ENCODE measurements at regions not wholly inside any gene's neighbourhood (a gene's known extent, or its start where the extent isn't known, plus 50 kb on each side); places are given as distances from the start of the nearest gene placed in this dataset.

DNA sequence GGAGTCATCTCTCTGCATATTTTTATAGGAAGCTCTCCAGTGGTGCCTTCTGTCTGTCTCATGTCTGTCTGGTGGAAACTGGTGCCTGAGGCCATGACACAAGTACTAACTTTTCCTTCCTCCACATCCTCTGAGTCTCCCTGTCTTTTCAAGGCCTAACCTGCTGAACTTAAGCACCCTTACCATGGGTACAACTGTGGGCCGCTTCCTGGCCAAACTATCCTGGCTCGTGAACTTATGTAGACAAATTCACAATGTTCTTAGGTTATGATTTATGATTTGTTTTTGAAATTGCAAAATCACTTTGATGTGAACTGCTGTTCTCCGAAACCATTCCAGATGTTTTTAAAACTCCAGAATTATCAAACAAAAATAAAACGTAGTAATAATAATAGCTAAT, 804.5 kb upstream of the POU3F3 start:
- no peak for TF ChIP-seq POLR2AphosphoS5 (IDR thresholded peaks at IDR 0.05; ENCODE audit: insufficient read depth in 1 of 2, low read depth in 1 of 2)
- TF ChIP-seq, protein P1, sequence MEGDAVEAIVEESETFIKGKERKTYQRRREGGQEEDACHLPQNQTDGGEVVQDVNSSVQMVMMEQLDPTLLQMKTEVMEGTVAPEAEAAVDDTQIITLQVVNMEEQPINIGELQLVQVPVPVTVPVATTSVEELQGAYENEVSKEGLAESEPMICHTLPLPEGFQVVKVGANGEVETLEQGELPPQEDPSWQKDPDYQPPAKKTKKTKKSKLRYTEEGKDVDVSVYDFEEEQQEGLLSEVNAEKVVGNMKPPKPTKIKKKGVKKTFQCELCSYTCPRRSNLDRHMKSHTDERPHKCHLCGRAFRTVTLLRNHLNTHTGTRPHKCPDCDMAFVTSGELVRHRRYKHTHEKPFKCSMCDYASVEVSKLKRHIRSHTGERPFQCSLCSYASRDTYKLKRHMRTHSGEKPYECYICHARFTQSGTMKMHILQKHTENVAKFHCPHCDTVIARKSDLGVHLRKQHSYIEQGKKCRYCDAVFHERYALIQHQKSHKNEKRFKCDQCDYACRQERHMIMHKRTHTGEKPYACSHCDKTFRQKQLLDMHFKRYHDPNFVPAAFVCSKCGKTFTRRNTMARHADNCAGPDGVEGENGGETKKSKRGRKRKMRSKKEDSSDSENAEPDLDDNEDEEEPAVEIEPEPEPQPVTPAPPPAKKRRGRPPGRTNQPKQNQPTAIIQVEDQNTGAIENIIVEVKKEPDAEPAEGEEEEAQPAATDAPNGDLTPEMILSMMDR (IDR thresholded peaks at IDR 0.05) = no peak
